HEK293 (cell line): ENCODE measurements at regions not wholly inside any gene's neighbourhood (a gene's known extent, or its start where the extent isn't known, plus 50 kb on each side); places are given as distances from the start of the nearest gene placed in this dataset.

ENCODE experiments used
- CTCF ChIA-PET: fragments of 350-600 bp; formaldehyde crosslinking; extraction: SDS; loops from one replicate; lab custom pipeline; 2021; ENCODE audit warnings: antibody characterized with exemption; lab: Yijun Ruan, JAX
- POLR2A ChIA-PET: fragments of 300-600 bp; formaldehyde crosslinking; extraction: SDS; loops from one replicate; lab custom pipeline; 2020; ENCODE audit warnings: antibody characterized with exemption, inconsistent platforms; lab: Yijun Ruan, JAX
- H3K27ac ChIP-seq: fragments of 200-500 bp; sonication (Bioruptor generic); 2 replicates; pipeline ENCODE4 v1.5.1; 2014; ENCODE audit warnings: low read depth, low read length, control low read depth, inconsistent platforms; ENCODE audit errors: extremely low read depth
- H3K36me3 ChIP-seq, 2 experiments: fragments of 200-500 bp in 1 of 2; sonication (Bioruptor generic) in 1 of 2; 1 replicate in 1 of 2; 2 replicates in 1 of 2; pipeline ENCODE4 v1.5.1; 2014 to 2017; ENCODE audit warnings: inconsistent platforms in 2 of 2, low read length in 2 of 2; ENCODE audit not compliant: control insufficient read depth in 2 of 2, insufficient read depth in 1 of 2
- H3K4me1 ChIP-seq: fragments of 200-500 bp; sonication (Bioruptor generic); 2 replicates; pipeline ENCODE4 v1.5.1; 2014; ENCODE audit warnings: mild to moderate bottlenecking, low read length, inconsistent platforms; ENCODE audit not compliant: control insufficient read depth, insufficient read depth
- H3K4me3 ChIP-seq: 2 replicates; pipeline ENCODE4 v1.5.1; 2011; ENCODE audit warnings: low read depth, mild to moderate bottlenecking, control low read depth, low read length, moderate library complexity
- H3K9me3 ChIP-seq: fragments of 200-500 bp; sonication (Bioruptor generic); 2 replicates; pipeline ENCODE4 v1.5.1; 2014; ENCODE audit warnings: low read depth, low read length, inconsistent platforms; ENCODE audit not compliant: control insufficient read depth, insufficient read depth
- KLF9 ChIP-seq: fragments of 450-650 bp; formaldehyde crosslinking; IDR thresholded peaks from 2 replicates; pipeline ENCODE4 v1.5.1; 2016; ENCODE audit warnings: missing biosample characterization, missing genetic modification characterization, low read depth
- YY1 ChIP-seq: fragments of 450-650 bp; formaldehyde crosslinking; IDR thresholded peaks from 2 replicates; pipeline ENCODE4 v1.5.1; 2018; ENCODE audit warnings: missing biosample characterization, missing genetic modification characterization
- ZNF10 ChIP-seq: fragments of 450-650 bp; formaldehyde crosslinking; IDR thresholded peaks from 2 replicates; pipeline ENCODE4 v1.5.1; 2017; ENCODE audit warnings: missing biosample characterization, missing genetic modification characterization
- ZNF239 ChIP-seq: fragments of 450-650 bp; formaldehyde crosslinking; IDR thresholded peaks from 2 replicates; pipeline ENCODE4 v1.5.1; 2016; ENCODE audit warnings: missing biosample characterization, missing genetic modification characterization
- ZNF292 ChIP-seq: fragments of 450-650 bp; formaldehyde crosslinking; IDR thresholded peaks from 2 replicates; pipeline ENCODE4 v1.5.1; 2016; ENCODE audit warnings: low read depth, missing biosample characterization, missing genetic modification characterization, borderline replicate concordance
- ZNF302 ChIP-seq: fragments of 450-650 bp; formaldehyde crosslinking; IDR thresholded peaks from 2 replicates; pipeline ENCODE4 v1.5.1; 2016; ENCODE audit warnings: missing biosample characterization, missing genetic modification characterization, low read depth
- TF ChIP-seq, protein P1 (sequence below): fragments of 450-650 bp; formaldehyde crosslinking; conservative IDR thresholded peaks from 2 replicates; pipeline ENCODE4 v1.5.1; 2016; ENCODE audit warnings: low read depth, missing biosample characterization, missing genetic modification characterization
- TF ChIP-seq, protein P2 (sequence below): fragments of 450-650 bp; formaldehyde crosslinking; IDR thresholded peaks from 2 replicates; pipeline ENCODE4 v1.5.1; 2016; ENCODE audit warnings: missing biosample characterization, missing genetic modification characterization
- TF ChIP-seq, protein P3 (sequence below): fragments of 450-650 bp; formaldehyde crosslinking; IDR thresholded peaks from 2 replicates; pipeline ENCODE4 v1.5.1; 2016; ENCODE audit warnings: missing biosample characterization, missing genetic modification characterization
- TF ChIP-seq, protein P4 (sequence below): sonication (generic); formaldehyde crosslinking; IDR thresholded peaks from 2 replicates; pipeline ENCODE4 v1.8.1; 2022; ENCODE audit warnings: mild to moderate bottlenecking, moderate library complexity, missing genetic modification reagents
- TF ChIP-seq, protein P5 (sequence below): fragments of 450-650 bp; formaldehyde crosslinking; IDR thresholded peaks from 2 replicates; pipeline ENCODE4 v1.5.1; 2017; ENCODE audit warnings: missing biosample characterization, missing genetic modification characterization

DNA sequence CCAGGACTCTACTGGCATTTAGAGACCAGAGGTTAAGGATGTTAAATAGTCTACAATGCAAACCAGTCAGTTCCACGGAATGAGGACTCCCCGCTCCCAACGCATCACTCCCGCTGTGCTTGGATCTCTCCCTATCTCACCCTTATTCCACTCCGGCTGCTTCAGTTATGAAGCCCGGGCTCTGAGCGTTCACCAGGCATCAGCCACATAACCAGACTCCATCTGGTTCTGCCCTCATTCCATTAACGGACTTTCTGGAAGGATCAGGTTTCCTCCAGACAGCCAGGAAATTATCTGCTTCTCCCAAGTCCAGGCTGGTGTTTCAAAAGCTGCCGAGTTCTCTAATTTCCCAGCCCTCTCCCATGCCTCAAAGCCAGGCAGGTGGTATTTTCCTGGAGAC is 499.3 kb downstream of the GLRX3 start:
- Histone ChIP-seq H3K36me3 (no peaks in the 10 kb centered on the region), H3K4me3 (no peak overlapping the region), H3K4me1 (no peaks in the 10 kb centered on the region), H3K27ac (no peak overlapping the region), H3K9me3 (no peaks in the 10 kb centered on the region)
- TF ChIP-seq KLF9 (tag by site-specific recombination): no peak
- TF ChIP-seq, protein P1, sequence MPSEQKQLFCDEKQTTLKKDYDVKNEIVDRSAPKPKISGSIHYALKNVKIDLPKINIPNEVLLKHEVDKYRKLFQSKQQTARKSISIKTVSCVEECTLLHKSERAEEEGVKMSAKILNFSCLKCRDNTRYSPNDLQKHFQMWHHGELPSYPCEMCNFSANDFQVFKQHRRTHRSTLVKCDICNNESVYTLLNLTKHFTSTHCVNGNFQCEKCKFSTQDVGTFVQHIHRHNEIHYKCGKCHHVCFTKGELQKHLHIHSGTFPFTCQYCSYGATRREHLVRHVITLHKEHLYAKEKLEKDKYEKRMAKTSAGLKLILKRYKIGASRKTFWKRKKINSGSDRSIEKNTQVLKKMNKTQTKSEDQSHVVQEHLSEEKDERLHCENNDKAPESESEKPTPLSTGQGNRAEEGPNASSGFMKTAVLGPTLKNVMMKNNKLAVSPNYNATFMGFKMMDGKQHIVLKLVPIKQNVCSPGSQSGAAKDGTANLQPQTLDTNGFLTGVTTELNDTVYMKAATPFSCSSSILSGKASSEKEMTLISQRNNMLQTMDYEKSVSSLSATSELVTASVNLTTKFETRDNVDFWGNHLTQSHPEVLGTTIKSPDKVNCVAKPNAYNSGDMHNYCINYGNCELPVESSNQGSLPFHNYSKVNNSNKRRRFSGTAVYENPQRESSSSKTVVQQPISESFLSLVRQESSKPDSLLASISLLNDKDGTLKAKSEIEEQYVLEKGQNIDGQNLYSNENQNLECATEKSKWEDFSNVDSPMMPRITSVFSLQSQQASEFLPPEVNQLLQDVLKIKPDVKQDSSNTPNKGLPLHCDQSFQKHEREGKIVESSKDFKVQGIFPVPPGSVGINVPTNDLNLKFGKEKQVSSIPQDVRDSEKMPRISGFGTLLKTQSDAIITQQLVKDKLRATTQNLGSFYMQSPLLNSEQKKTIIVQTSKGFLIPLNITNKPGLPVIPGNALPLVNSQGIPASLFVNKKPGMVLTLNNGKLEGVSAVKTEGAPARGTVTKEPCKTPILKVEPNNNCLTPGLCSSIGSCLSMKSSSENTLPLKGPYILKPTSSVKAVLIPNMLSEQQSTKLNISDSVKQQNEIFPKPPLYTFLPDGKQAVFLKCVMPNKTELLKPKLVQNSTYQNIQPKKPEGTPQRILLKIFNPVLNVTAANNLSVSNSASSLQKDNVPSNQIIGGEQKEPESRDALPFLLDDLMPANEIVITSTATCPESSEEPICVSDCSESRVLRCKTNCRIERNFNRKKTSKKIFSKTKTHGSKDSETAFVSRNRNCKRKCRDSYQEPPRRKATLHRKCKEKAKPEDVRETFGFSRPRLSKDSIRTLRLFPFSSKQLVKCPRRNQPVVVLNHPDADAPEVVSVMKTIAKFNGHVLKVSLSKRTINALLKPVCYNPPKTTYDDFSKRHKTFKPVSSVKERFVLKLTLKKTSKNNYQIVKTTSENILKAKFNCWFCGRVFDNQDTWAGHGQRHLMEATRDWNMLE (tag by site-specific recombination): no peak
- no peak for TF ChIP-seq YY1
- no peak for TF ChIP-seq ZNF292
- TF ChIP-seq, protein P2, sequence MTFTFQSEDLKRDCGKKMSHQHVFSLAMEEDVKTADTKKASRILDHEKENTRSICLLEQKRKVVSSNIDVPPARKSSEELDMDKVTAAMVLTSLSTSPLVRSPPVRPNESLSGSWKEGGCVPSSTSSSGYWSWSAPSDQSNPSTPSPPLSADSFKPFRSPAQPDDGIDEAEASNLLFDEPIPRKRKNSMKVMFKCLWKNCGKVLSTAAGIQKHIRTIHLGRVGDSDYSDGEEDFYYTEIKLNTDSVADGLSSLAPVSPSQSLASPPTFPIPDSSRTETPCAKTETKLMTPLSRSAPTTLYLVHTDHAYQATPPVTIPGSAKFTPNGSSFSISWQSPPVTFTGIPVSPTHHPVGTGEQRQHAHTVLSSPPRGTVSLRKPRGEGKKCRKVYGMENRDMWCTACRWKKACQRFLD (tag by site-specific recombination): no peak
- TF ChIP-seq ZNF239: no peak
- CTCF ChIA-PET: no interaction called here
- POLR2A ChIA-PET: no interaction called here

DNA sequence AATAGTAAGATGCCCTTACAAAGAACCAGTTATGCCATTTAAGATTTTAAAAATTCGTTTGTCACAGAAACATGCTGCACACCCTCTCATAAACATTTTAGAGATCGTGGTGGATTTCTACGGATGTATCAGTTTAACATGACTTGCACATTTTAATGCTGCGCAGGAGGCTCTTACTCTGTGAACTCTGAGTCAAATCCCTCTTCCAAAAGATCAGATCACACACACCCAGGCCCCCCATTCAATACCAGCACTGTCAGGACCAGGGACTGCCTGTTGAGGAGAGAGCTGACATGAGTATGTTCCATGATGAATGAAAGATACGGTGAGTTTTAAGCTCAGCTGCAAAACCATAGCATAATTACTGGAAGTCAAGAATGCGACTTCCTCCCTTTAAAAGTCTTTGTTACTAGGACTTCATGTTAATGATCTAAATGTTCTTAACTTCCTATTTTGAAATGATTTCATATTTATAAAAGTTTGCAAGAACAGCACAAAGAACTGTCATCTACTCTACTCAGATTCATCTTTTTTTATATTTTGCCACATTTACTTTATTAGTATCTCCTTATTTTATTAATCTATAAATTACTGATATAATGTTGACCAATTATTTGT is 500.2 kb downstream of the GLRX3 start:
- Histone ChIP-seq H3K27ac (no peak overlapping the region), H3K9me3 (no peaks in the 10 kb centered on the region), H3K4me1 (no peaks in the 10 kb centered on the region), H3K4me3 (no peak overlapping the region), H3K36me3 (no peaks in the 10 kb centered on the region)
- ChIA-PET POLR2A (no interaction called here), CTCF (no interaction called here)
- TF ChIP-seq ZNF302 (tag by site-specific recombination) (no peak), ZNF10 (no peak)
- TF ChIP-seq, protein P3, sequence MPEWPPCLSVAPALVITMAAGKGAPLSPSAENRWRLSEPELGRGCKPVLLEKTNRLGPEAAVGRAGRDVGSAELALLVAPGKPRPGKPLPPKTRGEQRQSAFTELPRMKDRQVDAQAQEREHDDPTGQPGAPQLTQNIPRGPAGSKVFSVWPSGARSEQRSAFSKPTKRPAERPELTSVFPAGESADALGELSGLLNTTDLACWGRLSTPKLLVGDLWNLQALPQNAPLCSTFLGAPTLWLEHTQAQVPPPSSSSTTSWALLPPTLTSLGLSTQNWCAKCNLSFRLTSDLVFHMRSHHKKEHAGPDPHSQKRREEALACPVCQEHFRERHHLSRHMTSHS (tag by site-specific recombination): no peak
- TF ChIP-seq, protein P4, sequence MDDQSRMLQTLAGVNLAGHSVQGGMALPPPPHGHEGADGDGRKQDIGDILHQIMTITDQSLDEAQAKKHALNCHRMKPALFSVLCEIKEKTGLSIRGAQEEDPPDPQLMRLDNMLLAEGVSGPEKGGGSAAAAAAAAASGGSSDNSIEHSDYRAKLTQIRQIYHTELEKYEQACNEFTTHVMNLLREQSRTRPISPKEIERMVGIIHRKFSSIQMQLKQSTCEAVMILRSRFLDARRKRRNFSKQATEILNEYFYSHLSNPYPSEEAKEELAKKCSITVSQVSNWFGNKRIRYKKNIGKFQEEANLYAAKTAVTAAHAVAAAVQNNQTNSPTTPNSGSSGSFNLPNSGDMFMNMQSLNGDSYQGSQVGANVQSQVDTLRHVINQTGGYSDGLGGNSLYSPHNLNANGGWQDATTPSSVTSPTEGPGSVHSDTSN (CRISPR knock-in tag): no peak
- TF ChIP-seq, protein P5, sequence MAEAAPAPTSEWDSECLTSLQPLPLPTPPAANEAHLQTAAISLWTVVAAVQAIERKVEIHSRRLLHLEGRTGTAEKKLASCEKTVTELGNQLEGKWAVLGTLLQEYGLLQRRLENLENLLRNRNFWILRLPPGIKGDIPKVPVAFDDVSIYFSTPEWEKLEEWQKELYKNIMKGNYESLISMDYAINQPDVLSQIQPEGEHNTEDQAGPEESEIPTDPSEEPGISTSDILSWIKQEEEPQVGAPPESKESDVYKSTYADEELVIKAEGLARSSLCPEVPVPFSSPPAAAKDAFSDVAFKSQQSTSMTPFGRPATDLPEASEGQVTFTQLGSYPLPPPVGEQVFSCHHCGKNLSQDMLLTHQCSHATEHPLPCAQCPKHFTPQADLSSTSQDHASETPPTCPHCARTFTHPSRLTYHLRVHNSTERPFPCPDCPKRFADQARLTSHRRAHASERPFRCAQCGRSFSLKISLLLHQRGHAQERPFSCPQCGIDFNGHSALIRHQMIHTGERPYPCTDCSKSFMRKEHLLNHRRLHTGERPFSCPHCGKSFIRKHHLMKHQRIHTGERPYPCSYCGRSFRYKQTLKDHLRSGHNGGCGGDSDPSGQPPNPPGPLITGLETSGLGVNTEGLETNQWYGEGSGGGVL (tag by site-specific recombination): no peak
